ENCODE measurements at regions not wholly inside any gene's neighbourhood (a gene's known extent, or its start where the extent isn't known, plus 50 kb on each side); places are given as distances from the start of the nearest gene placed in this dataset.

- TF ChIP-seq CTCF (IDR thresholded peaks at IDR 0.05; ENCODE audit: low read depth, low read length): no peak
- TF ChIP-seq POLR2A (IDR thresholded peaks at IDR 0.05; ENCODE audit: extremely low read depth, insufficient read length): no peak
- no peak for TF ChIP-seq MYC (IDR thresholded peaks at IDR 0.05; ENCODE audit: low read depth, low read length)
These were observed 93.7 kb upstream of the SH3BP4 start for GRCh38 chr2:234858145-234858544.
